ENCODE measurements at regions not wholly inside any gene's neighbourhood (a gene's known extent, or its start where the extent isn't known, plus 50 kb on each side); places are given as distances from the start of the nearest gene placed in this dataset.

GRCh38 chr10:118405928-118406327 is 63.8 kb upstream of the FAM204A start:
- TF ChIP-seq, protein P1, sequence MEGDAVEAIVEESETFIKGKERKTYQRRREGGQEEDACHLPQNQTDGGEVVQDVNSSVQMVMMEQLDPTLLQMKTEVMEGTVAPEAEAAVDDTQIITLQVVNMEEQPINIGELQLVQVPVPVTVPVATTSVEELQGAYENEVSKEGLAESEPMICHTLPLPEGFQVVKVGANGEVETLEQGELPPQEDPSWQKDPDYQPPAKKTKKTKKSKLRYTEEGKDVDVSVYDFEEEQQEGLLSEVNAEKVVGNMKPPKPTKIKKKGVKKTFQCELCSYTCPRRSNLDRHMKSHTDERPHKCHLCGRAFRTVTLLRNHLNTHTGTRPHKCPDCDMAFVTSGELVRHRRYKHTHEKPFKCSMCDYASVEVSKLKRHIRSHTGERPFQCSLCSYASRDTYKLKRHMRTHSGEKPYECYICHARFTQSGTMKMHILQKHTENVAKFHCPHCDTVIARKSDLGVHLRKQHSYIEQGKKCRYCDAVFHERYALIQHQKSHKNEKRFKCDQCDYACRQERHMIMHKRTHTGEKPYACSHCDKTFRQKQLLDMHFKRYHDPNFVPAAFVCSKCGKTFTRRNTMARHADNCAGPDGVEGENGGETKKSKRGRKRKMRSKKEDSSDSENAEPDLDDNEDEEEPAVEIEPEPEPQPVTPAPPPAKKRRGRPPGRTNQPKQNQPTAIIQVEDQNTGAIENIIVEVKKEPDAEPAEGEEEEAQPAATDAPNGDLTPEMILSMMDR (IDR thresholded peaks at IDR 0.05): no peak
- no peak for TF ChIP-seq POLR2A (IDR thresholded peaks at IDR 0.05)

Data from adrenal gland (tissue), 5 donors.